ENCODE measurements at regions not wholly inside any gene's neighbourhood (a gene's known extent, or its start where the extent isn't known, plus 50 kb on each side); places are given as distances from the start of the nearest gene placed in this dataset.
"Not testable (repeated sequence)": the region's sequence is repeated elsewhere in the genome, so short reads cannot be mapped to it uniquely, and the experiment has no call there.

DNA sequence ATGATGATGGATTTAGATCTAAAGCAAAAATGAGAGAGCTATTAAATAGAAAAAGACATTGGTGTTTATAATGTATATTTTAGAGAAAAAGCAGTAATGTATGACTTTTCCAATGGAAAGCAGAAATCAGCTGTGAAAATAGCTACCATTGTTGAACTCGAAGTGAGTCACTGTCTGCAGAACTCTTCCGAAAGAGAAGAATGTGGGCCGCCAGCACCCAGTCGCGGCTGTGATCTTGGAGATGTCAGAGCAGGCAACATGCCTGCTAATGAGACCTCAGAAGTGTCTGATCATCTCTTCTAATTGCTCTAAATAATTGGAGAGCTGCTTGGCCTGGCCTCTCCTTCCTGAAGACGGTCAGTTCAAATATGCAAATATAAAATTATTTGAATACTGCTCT lies 333.6 kb upstream of the RUNX1 start:
- H3K4me3 ChIP-seq (ENCODE audit: low read depth, low read length), result no peak overlapping the region
- no peak for DNase-seq (ENCODE audit: low read depth)
- TF ChIP-seq MAX (IDR thresholded peaks at IDR 0.05; ENCODE audit: low read depth, low read length) (no peak), MYC (IDR thresholded peaks at IDR 0.05; ENCODE audit: low read depth, low read length) (no peak), POLR2A (IDR thresholded peaks at IDR 0.05; ENCODE audit: extremely low read depth, insufficient read length) (no peak)
- TF ChIP-seq, protein P1, sequence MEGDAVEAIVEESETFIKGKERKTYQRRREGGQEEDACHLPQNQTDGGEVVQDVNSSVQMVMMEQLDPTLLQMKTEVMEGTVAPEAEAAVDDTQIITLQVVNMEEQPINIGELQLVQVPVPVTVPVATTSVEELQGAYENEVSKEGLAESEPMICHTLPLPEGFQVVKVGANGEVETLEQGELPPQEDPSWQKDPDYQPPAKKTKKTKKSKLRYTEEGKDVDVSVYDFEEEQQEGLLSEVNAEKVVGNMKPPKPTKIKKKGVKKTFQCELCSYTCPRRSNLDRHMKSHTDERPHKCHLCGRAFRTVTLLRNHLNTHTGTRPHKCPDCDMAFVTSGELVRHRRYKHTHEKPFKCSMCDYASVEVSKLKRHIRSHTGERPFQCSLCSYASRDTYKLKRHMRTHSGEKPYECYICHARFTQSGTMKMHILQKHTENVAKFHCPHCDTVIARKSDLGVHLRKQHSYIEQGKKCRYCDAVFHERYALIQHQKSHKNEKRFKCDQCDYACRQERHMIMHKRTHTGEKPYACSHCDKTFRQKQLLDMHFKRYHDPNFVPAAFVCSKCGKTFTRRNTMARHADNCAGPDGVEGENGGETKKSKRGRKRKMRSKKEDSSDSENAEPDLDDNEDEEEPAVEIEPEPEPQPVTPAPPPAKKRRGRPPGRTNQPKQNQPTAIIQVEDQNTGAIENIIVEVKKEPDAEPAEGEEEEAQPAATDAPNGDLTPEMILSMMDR (IDR thresholded peaks at IDR 0.05; ENCODE audit: low read depth, low read length), result no peak

DNA sequence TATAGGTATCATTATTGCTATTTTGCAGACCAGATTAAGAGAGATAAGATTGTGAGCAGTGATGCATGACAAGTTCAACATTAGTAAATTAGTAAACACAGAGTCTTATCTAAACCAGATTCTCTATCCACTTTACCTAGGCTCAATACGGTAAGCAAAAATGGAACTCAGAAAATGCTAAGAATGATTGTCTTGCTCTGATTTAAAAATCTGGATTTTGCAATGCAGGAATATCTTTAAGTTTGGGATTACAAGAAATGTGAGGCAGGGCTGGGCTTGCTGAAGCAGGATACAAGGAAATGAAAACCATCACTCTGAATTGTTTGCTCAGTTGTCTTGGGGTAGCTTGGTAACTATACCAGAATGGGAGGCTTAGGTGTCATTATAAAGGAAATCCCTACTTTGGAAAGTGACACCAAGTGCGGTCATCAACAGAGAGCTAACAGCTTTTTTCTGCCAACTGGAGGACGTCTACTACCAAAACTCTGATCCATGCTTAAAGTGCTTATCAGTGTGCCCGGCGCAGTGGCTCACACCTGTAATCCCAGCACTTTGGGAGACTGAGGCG lies 332.7 kb upstream of the RUNX1 start:
- TF ChIP-seq, protein P1 (IDR thresholded peaks at IDR 0.05; ENCODE audit: low read depth, low read length), result no peak
- TF ChIP-seq POLR2A (IDR thresholded peaks at IDR 0.05; ENCODE audit: extremely low read depth, insufficient read length) (no peak), MAX (IDR thresholded peaks at IDR 0.05; ENCODE audit: low read depth, low read length) (no peak), MYC (IDR thresholded peaks at IDR 0.05; ENCODE audit: low read depth, low read length) (no peak)
- no peak for DNase-seq (ENCODE audit: low read depth)
- no peak overlapping the region for H3K4me3 ChIP-seq (ENCODE audit: low read depth, low read length)

DNA sequence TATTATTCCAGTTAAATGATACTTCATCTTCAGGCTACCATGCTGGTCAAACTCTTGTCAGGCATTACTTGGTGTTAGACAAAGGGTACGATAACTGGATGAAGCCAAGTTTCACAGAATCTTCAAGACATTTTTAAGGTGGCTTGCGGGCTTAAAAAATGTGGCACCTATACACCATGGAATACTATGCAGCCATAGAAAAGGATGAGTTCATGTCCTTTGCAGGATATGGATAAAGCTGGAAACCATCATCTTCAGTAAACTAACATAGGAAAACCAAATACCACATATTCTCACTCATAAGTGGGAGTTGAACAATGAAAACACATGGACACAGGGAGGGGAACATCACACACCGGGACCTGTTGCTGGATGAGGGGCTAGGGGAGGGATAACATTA lies 331.2 kb upstream of the RUNX1 start:
- not testable (repeated sequence) for DNase-seq (ENCODE audit: low read depth); H3K4me3 ChIP-seq (ENCODE audit: low read depth, low read length)

DNA sequence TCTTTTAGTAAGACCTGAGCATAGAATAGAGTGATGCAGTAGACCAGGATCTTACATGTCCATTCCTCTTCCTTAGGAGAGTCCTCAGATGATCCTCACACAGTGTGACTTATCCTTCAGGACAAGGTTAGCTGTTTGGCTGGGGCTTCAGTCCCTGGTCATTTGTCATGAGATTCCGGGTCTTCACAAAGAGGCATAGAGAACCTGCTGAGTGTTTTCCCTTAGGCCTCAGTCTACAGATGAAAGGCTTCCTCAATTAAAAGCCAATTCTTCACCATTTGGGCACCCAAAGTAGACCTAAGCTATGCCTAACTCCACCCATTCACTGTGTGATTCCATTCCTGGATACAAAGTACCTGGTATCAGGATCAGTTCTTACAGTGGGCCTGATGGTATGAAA lies 329.8 kb upstream of the RUNX1 start:
- DNase-seq (ENCODE audit: low read depth), result no peak
- no peak overlapping the region for H3K4me3 ChIP-seq (ENCODE audit: low read depth, low read length)
- TF ChIP-seq MAX (IDR thresholded peaks at IDR 0.05; ENCODE audit: low read depth, low read length) (no peak), MYC (IDR thresholded peaks at IDR 0.05; ENCODE audit: low read depth, low read length) (no peak), POLR2A (IDR thresholded peaks at IDR 0.05; ENCODE audit: extremely low read depth, insufficient read length) (no peak)
- TF ChIP-seq, protein P1 (IDR thresholded peaks at IDR 0.05; ENCODE audit: low read depth, low read length), result no peak

DNA sequence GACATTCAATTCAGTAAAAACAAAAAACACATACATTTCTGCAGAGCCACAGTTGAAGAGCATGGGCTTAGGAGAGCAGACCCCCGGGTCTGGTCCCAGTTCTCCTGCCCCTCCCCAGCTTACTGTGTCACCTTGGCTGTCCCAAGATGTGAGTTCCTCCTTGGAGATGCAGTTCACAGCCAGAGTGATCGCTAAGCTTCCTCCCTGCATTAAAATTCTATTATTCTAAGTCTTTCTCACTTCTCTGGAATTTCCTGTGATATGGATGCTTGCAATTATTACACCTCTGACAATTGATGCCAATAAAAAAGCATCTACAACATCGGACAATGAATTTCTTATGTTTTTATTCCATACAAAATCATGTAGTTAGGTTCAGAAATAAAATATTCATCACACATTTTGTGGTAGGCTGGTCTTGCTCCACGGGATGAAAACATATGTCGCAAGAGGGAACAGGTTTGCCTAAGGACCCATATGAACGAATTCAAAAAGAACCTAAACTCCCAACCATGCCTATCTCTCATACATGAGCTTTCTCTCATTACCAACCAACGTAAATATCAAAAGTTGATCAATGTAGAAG lies 328.5 kb upstream of the RUNX1 start:
- no peak overlapping the region for H3K4me3 ChIP-seq (ENCODE audit: low read depth, low read length)
- no peak for DNase-seq (ENCODE audit: low read depth)
- TF ChIP-seq POLR2A (IDR thresholded peaks at IDR 0.05; ENCODE audit: extremely low read depth, insufficient read length) (no peak), MYC (IDR thresholded peaks at IDR 0.05; ENCODE audit: low read depth, low read length) (no peak), MAX (IDR thresholded peaks at IDR 0.05; ENCODE audit: low read depth, low read length) (no peak)
- TF ChIP-seq, protein P1 (IDR thresholded peaks at IDR 0.05; ENCODE audit: low read depth, low read length), result no peak

DNA sequence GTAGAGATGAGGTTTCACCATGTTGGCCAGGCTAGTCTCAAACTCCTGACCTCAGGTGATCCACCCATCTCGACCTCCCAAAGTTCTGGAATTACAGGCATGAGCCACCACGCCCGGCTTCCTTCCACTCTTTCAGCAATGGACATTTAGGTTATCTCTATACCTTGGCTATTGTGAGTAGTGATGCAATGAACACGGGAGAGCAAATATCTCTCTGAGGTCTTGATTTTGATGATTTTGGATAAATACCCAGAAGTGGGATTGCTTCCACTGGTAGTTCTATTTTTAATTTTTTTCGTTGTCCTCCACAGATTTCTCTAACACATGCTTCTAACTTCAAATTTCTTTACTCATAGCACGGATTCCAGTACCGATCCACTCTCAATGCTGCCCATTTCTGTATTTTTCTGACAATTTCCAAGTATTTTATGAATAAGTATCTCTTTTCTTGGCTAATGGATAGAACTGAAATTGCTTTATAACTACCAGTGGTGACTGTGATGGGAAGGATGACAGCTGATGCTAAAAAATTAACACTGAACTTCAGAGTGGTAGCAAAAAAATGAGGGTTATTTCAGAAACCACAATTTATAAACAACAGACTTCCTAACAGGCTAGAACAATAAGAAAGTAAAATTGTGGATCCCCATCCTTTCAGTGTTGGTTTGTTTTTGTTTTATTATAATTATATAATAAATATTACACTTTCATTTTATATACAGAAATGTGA lies 327.5 kb upstream of the RUNX1 start:
- no peak for DNase-seq (ENCODE audit: low read depth)
- TF ChIP-seq MAX (IDR thresholded peaks at IDR 0.05; ENCODE audit: low read depth, low read length), result no peak
- TF ChIP-seq POLR2A (IDR thresholded peaks at IDR 0.05; ENCODE audit: extremely low read depth, insufficient read length), result no peak
- TF ChIP-seq MYC (IDR thresholded peaks at IDR 0.05; ENCODE audit: low read depth, low read length), result no peak
- TF ChIP-seq, protein P1 (IDR thresholded peaks at IDR 0.05; ENCODE audit: low read depth, low read length), result no peak
- no peak overlapping the region for H3K4me3 ChIP-seq (ENCODE audit: low read depth, low read length)
